SK-N-SH (cell line): ENCODE measurements at regions not wholly inside any gene's neighbourhood (a gene's known extent, or its start where the extent isn't known, plus 50 kb on each side); places are given as distances from the start of the nearest gene placed in this dataset.

Source experiments
- CTCF ChIA-PET: fragments of 300-600, 350-600 bp; formaldehyde crosslinking; extraction: SDS; loops from one replicate; lab custom pipeline; 2021; lab: Yijun Ruan, JAX
- POLR2A ChIA-PET: fragments of 350-600 bp; sonication (Branson Sonifier 250); formaldehyde crosslinking; extraction: SDS; loops from one replicate; lab custom pipeline; 2020; ENCODE audit warnings: antibody characterized with exemption, inconsistent platforms; lab: Yijun Ruan, JAX
- DNase-seq: peaks from one replicate; pipeline ENCODE4 v3.0.0; 2012
- H2AFZ ChIP-seq: fragments of 200-600 bp; sonication (generic); 2 replicates; pipeline ENCODE4 v1.8.1; 2016; ENCODE audit warnings: antibody characterized with exemption, mild to moderate bottlenecking, low read depth
- H3F3A ChIP-seq: fragments of 200-600 bp; sonication (generic); replicated peaks from 2 replicates; pipeline ENCODE3; 2016; ENCODE audit warnings: antibody characterized with exemption, mild to moderate bottlenecking; ENCODE audit not compliant: insufficient read depth
- H3K27ac ChIP-seq, 2 experiments: fragments of 200-500 bp in 1 of 2; fragments of 200-600 bp in 1 of 2; sonication (Bioruptor generic) in 1 of 2; sonication (generic), shearing (Covaris generic) in 1 of 2; 2 replicates each; pipeline versions ENCODE4 v1.5.1 to v1.6.1; 2014 to 2016; ENCODE audit warnings: low read depth in 2 of 2, inconsistent platforms in 1 of 2, low read length in 1 of 2, mild to moderate bottlenecking in 1 of 2, mixed read lengths in 1 of 2
- H3K27me3 ChIP-seq: fragments of 200-600 bp; sonication (generic), shearing (Covaris generic); 2 replicates; pipeline ENCODE4 v1.6.1; 2016; ENCODE audit warnings: mixed run types; ENCODE audit not compliant: insufficient read depth
- H3K36me3 ChIP-seq, 2 experiments: fragments of 200-500 bp in 1 of 2; fragments of 200-600 bp in 1 of 2; sonication (Bioruptor generic) in 1 of 2; sonication (generic) in 1 of 2; replicated peaks in 1 of 2; 2 replicates each; pipeline versions ENCODE3 to v1.5.1; 2014 to 2016; ENCODE audit warnings: low read length in 1 of 2, mild to moderate bottlenecking in 1 of 2; ENCODE audit not compliant: insufficient read depth in 2 of 2, control insufficient read depth in 1 of 2
- H3K4me1 ChIP-seq, 2 experiments: fragments of 200-500 bp in 1 of 2; fragments of 200-600 bp in 1 of 2; sonication (Bioruptor generic) in 1 of 2; sonication (generic), shearing (Covaris generic) in 1 of 2; 2 replicates each; pipeline versions ENCODE4 v1.5.1 to v1.6.1; 2014 to 2016; ENCODE audit warnings: low read depth in 1 of 2, low read length in 1 of 2, mixed run types in 1 of 2; ENCODE audit not compliant: insufficient read depth in 2 of 2, control insufficient read depth in 1 of 2
- H3K4me2 ChIP-seq: fragments of 200-600 bp; sonication (generic), shearing (Covaris generic); 2 replicates; pipeline ENCODE4 v1.6.1; 2017; ENCODE audit warnings: mixed run types
- H3K4me3 ChIP-seq, 2 experiments: fragments of 200-500 bp in 1 of 2; fragments of 200-600 bp in 1 of 2; sonication (Bioruptor generic) in 1 of 2; sonication (generic), shearing (Covaris generic) in 1 of 2; 2 replicates each; pipeline versions ENCODE4 v1.5.1 to v1.8.1; 2014 to 2016; ENCODE audit warnings: low read depth in 2 of 2, inconsistent platforms in 1 of 2, low read length in 1 of 2, mild to moderate bottlenecking in 1 of 2, mixed read lengths in 1 of 2, moderate library complexity in 1 of 2
- H3K79me2 ChIP-seq: fragments of 200-600 bp; sonication (generic); 2 replicates; pipeline ENCODE4 v1.8.1; 2017; ENCODE audit warnings: mild to moderate bottlenecking; ENCODE audit not compliant: insufficient read depth
- H3K9ac ChIP-seq: fragments of 200-600 bp; sonication (generic); 2 replicates; pipeline ENCODE4 v1.6.1; 2017; ENCODE audit warnings: mixed run types
- H3K9me2 ChIP-seq: fragments of 200-600 bp; sonication (generic); 2 replicates; pipeline ENCODE4 v1.6.1; 2017; ENCODE audit warnings: mixed run types
- H3K9me3 ChIP-seq: fragments of 200-600 bp; sonication (generic); 2 replicates; pipeline ENCODE4 v1.6.1; 2017; ENCODE audit warnings: mixed run types, mild to moderate bottlenecking, moderate library complexity
- H4K20me1 ChIP-seq: fragments of 200-600 bp; sonication (generic); 2 replicates; pipeline ENCODE4 v1.6.1; 2017; ENCODE audit warnings: mild to moderate bottlenecking, mixed run types; ENCODE audit not compliant: insufficient read depth
- CHD2 ChIP-seq: fragments of 150-350 bp; IDR thresholded peaks from 2 replicates; pipeline ENCODE4 v1.6.1; 2018; ENCODE audit warnings: low read length; ENCODE audit not compliant: partially characterized antibody
- ELF1 ChIP-seq: IDR thresholded peaks from 2 replicates; pipeline ENCODE4 v1.4.0; 2012
- EP300 ChIP-seq, 2 experiments: IDR thresholded peaks; 2 replicates each; pipeline versions ENCODE4 v1.4.0 to v1.6.1; 2012; ENCODE audit warnings: borderline replicate concordance in 1 of 2, low read depth in 1 of 2, low read length in 1 of 2
- EZH2phosphoT487 ChIP-seq: fragments of 200-600 bp; sonication (generic); IDR thresholded peaks from 2 replicates; pipeline ENCODE4 v1.6.1; 2017; ENCODE audit warnings: low read depth, mixed run types, mild to moderate bottlenecking, antibody characterized with exemption, moderate library complexity, borderline replicate concordance
- FOSL2 ChIP-seq: IDR thresholded peaks from 2 replicates; pipeline ENCODE4 v1.4.0; 2012; ENCODE audit warnings: low read depth, mild to moderate bottlenecking, moderate library complexity, borderline replicate concordance
- FOXM1 ChIP-seq: IDR thresholded peaks from 2 replicates; pipeline ENCODE4 v1.4.0; 2012; ENCODE audit warnings: low read depth, mild to moderate bottlenecking
- GABPA ChIP-seq: IDR thresholded peaks from 2 replicates; pipeline ENCODE4 v1.4.0; 2012; ENCODE audit warnings: low read depth, mild to moderate bottlenecking
- GATA2 ChIP-seq: sonication (generic); formaldehyde crosslinking; IDR thresholded peaks from 2 replicates; pipeline ENCODE4 v1.5.0; 2020; ENCODE audit warnings: mild to moderate bottlenecking, missing genetic modification reagents
- MAX ChIP-seq: IDR thresholded peaks from 2 replicates; pipeline ENCODE4 v1.4.0; 2012; ENCODE audit warnings: low read depth
- MEF2A ChIP-seq: IDR thresholded peaks from 2 replicates; pipeline ENCODE4 v1.4.0; 2012; ENCODE audit warnings: low read depth, borderline replicate concordance
- NRF1 ChIP-seq: IDR thresholded peaks from 2 replicates; pipeline ENCODE4 v1.6.1; 2012; ENCODE audit warnings: low read depth, mild to moderate bottlenecking, low read length
- POLR2AphosphoS5 ChIP-seq: IDR thresholded peaks from 2 replicates; pipeline ENCODE4 v1.6.1; 2012; ENCODE audit warnings: low read depth, low read length
- REST ChIP-seq: IDR thresholded peaks from 2 replicates; pipeline ENCODE4 v1.6.1; 2012; ENCODE audit warnings: mild to moderate bottlenecking, low read depth, low read length, moderate library complexity
- RFX5 ChIP-seq: IDR thresholded peaks from 2 replicates; pipeline ENCODE4 v1.6.1; 2012; ENCODE audit warnings: mild to moderate bottlenecking, improper control_type of control experiment, low read length
- SMC3 ChIP-seq: IDR thresholded peaks from 2 replicates; pipeline ENCODE4 v1.6.1; 2012; ENCODE audit warnings: low read depth, low read length, improper control_type of control experiment
- TAF1 ChIP-seq: IDR thresholded peaks from 2 replicates; pipeline ENCODE4 v1.6.1; 2012; ENCODE audit warnings: low read depth, mild to moderate bottlenecking, low read length, moderate library complexity, borderline replicate concordance
- TEAD4 ChIP-seq: IDR thresholded peaks from 2 replicates; pipeline ENCODE4 v1.4.0; 2012; ENCODE audit warnings: mild to moderate bottlenecking, borderline replicate concordance; ENCODE audit not compliant: insufficient read depth
- USF1 ChIP-seq: IDR thresholded peaks from 2 replicates; pipeline ENCODE4 v1.4.0; 2012; ENCODE audit warnings: low read depth, borderline replicate concordance
- YY1 ChIP-seq: IDR thresholded peaks from 2 replicates; pipeline ENCODE4 v1.4.0; 2012; ENCODE audit warnings: low read depth, mild to moderate bottlenecking
- whole genome bisulfite sequencing: methylation state at CpG from one replicate; pipeline ENCODE4 v1.1.6; 2017; ENCODE audit warnings: low lambda C conversion rate; 5-methylcytosine and 5-hydroxymethylcytosine counted together
- TF ChIP-seq, protein P1 (sequence below): fragments of 150-350 bp; IDR thresholded peaks from 2 replicates; pipeline ENCODE4 v1.6.1; 2016; ENCODE audit warnings: mild to moderate bottlenecking, low read depth, low read length
- TF ChIP-seq, protein P2 (sequence below): fragments of 150-350 bp; IDR thresholded peaks from 2 replicates; pipeline ENCODE4 v1.6.1; 2017; ENCODE audit warnings: antibody characterized with exemption, low read length, low read depth, borderline replicate concordance

GRCh38 chr10:36116040-36116439 lies 473.9 kb upstream of the FZD8 start:
- Histone ChIP-seq H3K4me3 (no peak overlapping the region), H3K4me1 (no peaks in the 10 kb centered on the region; a peak in 1 of 4 replicates), H3K9me3 (no peaks in the 10 kb centered on the region), H3K27ac (no peak overlapping the region), H3K9me2 (no peaks in the 10 kb centered on the region), H3K36me3 (no peaks in the 10 kb centered on the region), H3K4me2 (no peak overlapping the region), H4K20me1 (no peaks in the 10 kb centered on the region), H2AFZ (no peak overlapping the region), H3K27me3 (no peaks in the 10 kb centered on the region), H3F3A (no peaks in the 10 kb centered on the region), H3K9ac (no peak overlapping the region), H3K79me2 (no peaks in the 10 kb centered on the region)
- ChIA-PET POLR2A (no interaction called here), CTCF (interaction anchor here (1.0 kb wide), 1 partner anchor 765 kb away, joined by 4 read pairs; no protein-coding TSS in a partner anchor)
- TF ChIP-seq POLR2AphosphoS5 (no peak), RFX5 (no peak), MAX (no peak), EZH2phosphoT487 (no peak), TAF1 (no peak), SMC3 (no peak), NRF1 (no peak), MEF2A (no peak), EP300 (IDR thresholded peaks at IDR 0.05; ENCODE audit: borderline replicate concordance in 1 of 2, low read depth in 1 of 2, low read length in 1 of 2) (no peak), GABPA (no peak), USF1 (no peak), CHD2 (no peak)
- WGBS = 67% methylated on average over 2 of the region's 2 CpGs
- DNase-seq = no peak

DNA sequence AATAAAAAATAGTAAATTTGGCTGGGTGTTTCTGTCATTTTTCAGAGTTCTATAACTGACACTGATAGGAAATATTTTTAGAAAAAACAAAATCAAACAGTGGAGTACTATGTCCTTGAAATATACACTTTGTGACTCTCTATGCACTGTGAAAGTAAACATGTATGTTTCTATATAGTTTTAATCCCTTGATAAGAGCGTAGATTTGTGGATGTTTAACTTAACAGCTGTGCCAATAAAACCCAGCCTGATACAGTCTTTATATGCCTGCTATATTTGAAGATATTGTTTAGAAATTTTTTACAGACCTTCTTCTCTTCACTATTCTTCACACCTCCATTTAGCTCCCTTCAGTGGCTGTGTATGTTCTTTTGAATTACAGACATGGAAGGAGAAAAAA lies 473.3 kb upstream of the FZD8 start:
- Histone ChIP-seq H3K27me3 (no peaks in the 10 kb centered on the region), H3K9me2 (no peaks in the 10 kb centered on the region), H3F3A (no peaks in the 10 kb centered on the region), H3K4me1 (no peaks in the 10 kb centered on the region; a peak in 1 of 4 replicates), H3K4me3 (no peak overlapping the region), H3K36me3 (no peaks in the 10 kb centered on the region), H3K9ac (no peak overlapping the region), H3K27ac (no peak overlapping the region), H2AFZ (no peak overlapping the region), H4K20me1 (no peaks in the 10 kb centered on the region), H3K4me2 (no peak overlapping the region), H3K79me2 (no peaks in the 10 kb centered on the region), H3K9me3 (no peaks in the 10 kb centered on the region)
- CTCF ChIA-PET = interaction anchor here (1.0 kb wide), 1 partner anchor 766 kb away, joined by 4 read pairs; no protein-coding TSS in a partner anchor
- DNase-seq = no peak
- WGBS = 78% methylated on average over 1 of the region's 1 CpG
- POLR2A ChIA-PET = no interaction called here
- TF ChIP-seq TEAD4 (no peak), GATA2 (CRISPR knock-in tag) (no peak), FOSL2 (no peak), ELF1 (no peak), YY1 (no peak), TAF1 (no peak), USF1 (no peak), FOXM1 (no peak), SMC3 (no peak), EP300 (IDR thresholded peaks at IDR 0.05; ENCODE audit: borderline replicate concordance in 1 of 2, low read depth in 1 of 2, low read length in 1 of 2) (no peak), NRF1 (no peak), MEF2A (no peak), REST (no peak)
- TF ChIP-seq, protein P1, sequence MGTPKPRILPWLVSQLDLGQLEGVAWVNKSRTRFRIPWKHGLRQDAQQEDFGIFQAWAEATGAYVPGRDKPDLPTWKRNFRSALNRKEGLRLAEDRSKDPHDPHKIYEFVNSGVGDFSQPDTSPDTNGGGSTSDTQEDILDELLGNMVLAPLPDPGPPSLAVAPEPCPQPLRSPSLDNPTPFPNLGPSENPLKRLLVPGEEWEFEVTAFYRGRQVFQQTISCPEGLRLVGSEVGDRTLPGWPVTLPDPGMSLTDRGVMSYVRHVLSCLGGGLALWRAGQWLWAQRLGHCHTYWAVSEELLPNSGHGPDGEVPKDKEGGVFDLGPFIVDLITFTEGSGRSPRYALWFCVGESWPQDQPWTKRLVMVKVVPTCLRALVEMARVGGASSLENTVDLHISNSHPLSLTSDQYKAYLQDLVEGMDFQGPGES = no peak
- TF ChIP-seq, protein P2, sequence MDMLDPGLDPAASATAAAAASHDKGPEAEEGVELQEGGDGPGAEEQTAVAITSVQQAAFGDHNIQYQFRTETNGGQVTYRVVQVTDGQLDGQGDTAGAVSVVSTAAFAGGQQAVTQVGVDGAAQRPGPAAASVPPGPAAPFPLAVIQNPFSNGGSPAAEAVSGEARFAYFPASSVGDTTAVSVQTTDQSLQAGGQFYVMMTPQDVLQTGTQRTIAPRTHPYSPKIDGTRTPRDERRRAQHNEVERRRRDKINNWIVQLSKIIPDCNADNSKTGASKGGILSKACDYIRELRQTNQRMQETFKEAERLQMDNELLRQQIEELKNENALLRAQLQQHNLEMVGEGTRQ = no peak
